Panc1 (cell line): ENCODE measurements at regions not wholly inside any gene's neighbourhood (a gene's known extent, or its start where the extent isn't known, plus 50 kb on each side); places are given as distances from the start of the nearest gene placed in this dataset.

Experiments
- ATAC-seq: fragments of 200-7000 bp; cut with Tn5 transposase; 2 replicates; pipeline ENCODE4 v1.9.1; 2020; ENCODE audit warnings: mild to moderate bottlenecking, moderate library complexity
- BruUV-seq: library from RNA; stranded (reverse); fragments of 400-500 nt; replicated peaks from 2 replicates; lab custom pipeline; 2021; lab: Mats Ljungman, UMichigan
- CTCF ChIA-PET: fragments of 300-600 bp; sonication (Branson Sonifier 250); formaldehyde crosslinking; loops from one replicate; lab custom pipeline; 2022; ENCODE audit warnings: antibody characterized with exemption; lab: Charles Lee
- POLR2A ChIA-PET: fragments of 300-600 bp; sonication (Branson Sonifier 250); formaldehyde crosslinking; loops from one replicate; lab custom pipeline; 2022; ENCODE audit warnings: antibody characterized with exemption; lab: Charles Lee
- DNase-seq: peaks from one replicate; pipeline ENCODE4 v3.0.0-alpha.2; 2010; ENCODE audit warnings: low read depth, low spot score
- H3K27ac ChIP-seq: 2 replicates; pipeline ENCODE4 v1.5.1; 2011; ENCODE audit warnings: mild to moderate bottlenecking, low read length, inconsistent platforms
- H3K27me3 ChIP-seq: fragments of 200-500 bp; sonication (Bioruptor generic); 2 replicates; pipeline ENCODE4 v1.6.0; 2014; ENCODE audit warnings: low read length, inconsistent platforms; ENCODE audit not compliant: control insufficient read depth, insufficient read depth
- H3K36me3 ChIP-seq: fragments of 200-500 bp; sonication (Bioruptor generic); 2 replicates; pipeline ENCODE4 v1.5.1; 2014; ENCODE audit warnings: inconsistent platforms, mild to moderate bottlenecking, low read length, moderate library complexity; ENCODE audit not compliant: control insufficient read depth, insufficient read depth
- H3K4me1 ChIP-seq: 2 replicates; pipeline ENCODE4 v1.5.1; 2011; ENCODE audit warnings: inconsistent platforms, mild to moderate bottlenecking, low read length, moderate library complexity; ENCODE audit not compliant: control insufficient read depth, insufficient read depth
- H3K4me3 ChIP-seq, 2 experiments: 2 replicates each; pipeline ENCODE4 v1.5.1; 2011 to 2012; ENCODE audit warnings: low read depth in 2 of 2, low read length in 2 of 2, mild to moderate bottlenecking in 2 of 2, inconsistent platforms in 1 of 2, moderate library complexity in 1 of 2
- H3K9me3 ChIP-seq: fragments of 200-500 bp; sonication (Bioruptor generic); 2 replicates; pipeline ENCODE4 v1.5.1; 2014; ENCODE audit warnings: low read depth, mild to moderate bottlenecking, inconsistent platforms, low read length, moderate library complexity; ENCODE audit not compliant: control insufficient read depth, insufficient read depth
- POLR2AphosphoS5 ChIP-seq: IDR thresholded peaks from 2 replicates; pipeline ENCODE4 v1.6.1; 2012; ENCODE audit warnings: mild to moderate bottlenecking, low read depth, low read length, moderate library complexity
- SIN3A ChIP-seq: IDR thresholded peaks from 2 replicates; pipeline ENCODE4 v1.6.1; 2012; ENCODE audit warnings: low read depth, mild to moderate bottlenecking, low read length, moderate library complexity, borderline replicate concordance; ENCODE audit not compliant: insufficient read depth
- TCF7L2 ChIP-seq: IDR thresholded peaks from 2 replicates; pipeline ENCODE4 v1.6.1; 2011; ENCODE audit warnings: mild to moderate bottlenecking, low read depth, low read length, inconsistent platforms
- in situ Hi-C: cut with HindIII; loops from 2 replicates; pipeline ENCODE4 v1.10.0; 2016; ENCODE audit warnings: low sequenced_read_pairs, low pct_unique_long_range_greater_than_20kb
- intact Hi-C: fragments of 100-400 bp; cut with micrococcal nuclease; formaldehyde crosslinking; loops from one replicate; pipeline ENCODE4 v1.10.0; 2022; ENCODE audit not compliant: unreplicated experiment
- TF ChIP-seq, protein P1 (sequence below): fragments of 450-650 bp; IDR thresholded peaks from 2 replicates; pipeline ENCODE4 v1.5.1; 2017; ENCODE audit warnings: mild to moderate bottlenecking
- TF ChIP-seq, protein P2 (sequence below), 2 experiments: IDR thresholded peaks; 2 replicates each; pipeline ENCODE4 v1.6.1; 2011 to 2012; ENCODE audit warnings: low read depth in 2 of 2, control low read depth in 1 of 2, low read length in 1 of 2, mild to moderate bottlenecking in 1 of 2, moderate library complexity in 1 of 2; ENCODE audit not compliant: insufficient read depth in 1 of 2

DNA sequence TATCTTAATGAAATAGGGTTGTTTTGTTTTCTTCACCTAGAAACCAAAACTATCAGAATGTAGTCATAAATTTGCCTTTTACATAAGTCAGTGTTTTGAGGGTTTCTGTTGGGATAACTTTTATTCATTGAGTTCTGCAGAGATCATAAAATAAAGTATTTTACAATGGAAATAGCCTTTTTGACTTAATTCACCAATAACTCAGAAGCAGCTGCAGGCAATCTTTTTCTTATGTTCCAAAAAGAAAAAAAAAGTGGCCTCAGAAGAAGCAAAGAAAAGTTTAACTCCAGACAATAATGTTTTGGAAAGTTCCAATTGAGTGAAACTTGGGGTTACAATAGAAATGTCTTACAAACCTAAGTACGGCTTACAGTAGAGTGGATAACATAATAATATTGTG, 491.7 kb upstream of the NRP1 start:
- no peaks in the 10 kb centered on the region for H3K4me1 ChIP-seq
- H3K36me3 ChIP-seq: no peaks in the 10 kb centered on the region
- no peak overlapping the region for H3K4me3 ChIP-seq
- CTCF ChIA-PET: no interaction called here
- ATAC-seq (no peak), DNase-seq (no peak)
- intact Hi-C loops (no loop called here), in situ Hi-C loops (no loop called here)
- no peak for TF ChIP-seq POLR2AphosphoS5
- TF ChIP-seq SIN3A: no peak
- TF ChIP-seq, protein P1, sequence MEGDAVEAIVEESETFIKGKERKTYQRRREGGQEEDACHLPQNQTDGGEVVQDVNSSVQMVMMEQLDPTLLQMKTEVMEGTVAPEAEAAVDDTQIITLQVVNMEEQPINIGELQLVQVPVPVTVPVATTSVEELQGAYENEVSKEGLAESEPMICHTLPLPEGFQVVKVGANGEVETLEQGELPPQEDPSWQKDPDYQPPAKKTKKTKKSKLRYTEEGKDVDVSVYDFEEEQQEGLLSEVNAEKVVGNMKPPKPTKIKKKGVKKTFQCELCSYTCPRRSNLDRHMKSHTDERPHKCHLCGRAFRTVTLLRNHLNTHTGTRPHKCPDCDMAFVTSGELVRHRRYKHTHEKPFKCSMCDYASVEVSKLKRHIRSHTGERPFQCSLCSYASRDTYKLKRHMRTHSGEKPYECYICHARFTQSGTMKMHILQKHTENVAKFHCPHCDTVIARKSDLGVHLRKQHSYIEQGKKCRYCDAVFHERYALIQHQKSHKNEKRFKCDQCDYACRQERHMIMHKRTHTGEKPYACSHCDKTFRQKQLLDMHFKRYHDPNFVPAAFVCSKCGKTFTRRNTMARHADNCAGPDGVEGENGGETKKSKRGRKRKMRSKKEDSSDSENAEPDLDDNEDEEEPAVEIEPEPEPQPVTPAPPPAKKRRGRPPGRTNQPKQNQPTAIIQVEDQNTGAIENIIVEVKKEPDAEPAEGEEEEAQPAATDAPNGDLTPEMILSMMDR: no peak
- TF ChIP-seq, protein P2, sequence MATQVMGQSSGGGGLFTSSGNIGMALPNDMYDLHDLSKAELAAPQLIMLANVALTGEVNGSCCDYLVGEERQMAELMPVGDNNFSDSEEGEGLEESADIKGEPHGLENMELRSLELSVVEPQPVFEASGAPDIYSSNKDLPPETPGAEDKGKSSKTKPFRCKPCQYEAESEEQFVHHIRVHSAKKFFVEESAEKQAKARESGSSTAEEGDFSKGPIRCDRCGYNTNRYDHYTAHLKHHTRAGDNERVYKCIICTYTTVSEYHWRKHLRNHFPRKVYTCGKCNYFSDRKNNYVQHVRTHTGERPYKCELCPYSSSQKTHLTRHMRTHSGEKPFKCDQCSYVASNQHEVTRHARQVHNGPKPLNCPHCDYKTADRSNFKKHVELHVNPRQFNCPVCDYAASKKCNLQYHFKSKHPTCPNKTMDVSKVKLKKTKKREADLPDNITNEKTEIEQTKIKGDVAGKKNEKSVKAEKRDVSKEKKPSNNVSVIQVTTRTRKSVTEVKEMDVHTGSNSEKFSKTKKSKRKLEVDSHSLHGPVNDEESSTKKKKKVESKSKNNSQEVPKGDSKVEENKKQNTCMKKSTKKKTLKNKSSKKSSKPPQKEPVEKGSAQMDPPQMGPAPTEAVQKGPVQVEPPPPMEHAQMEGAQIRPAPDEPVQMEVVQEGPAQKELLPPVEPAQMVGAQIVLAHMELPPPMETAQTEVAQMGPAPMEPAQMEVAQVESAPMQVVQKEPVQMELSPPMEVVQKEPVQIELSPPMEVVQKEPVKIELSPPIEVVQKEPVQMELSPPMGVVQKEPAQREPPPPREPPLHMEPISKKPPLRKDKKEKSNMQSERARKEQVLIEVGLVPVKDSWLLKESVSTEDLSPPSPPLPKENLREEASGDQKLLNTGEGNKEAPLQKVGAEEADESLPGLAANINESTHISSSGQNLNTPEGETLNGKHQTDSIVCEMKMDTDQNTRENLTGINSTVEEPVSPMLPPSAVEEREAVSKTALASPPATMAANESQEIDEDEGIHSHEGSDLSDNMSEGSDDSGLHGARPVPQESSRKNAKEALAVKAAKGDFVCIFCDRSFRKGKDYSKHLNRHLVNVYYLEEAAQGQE (IDR thresholded peaks at IDR 0.05; ENCODE audit: insufficient read depth in 1 of 2, low read depth in 2 of 2, low read length in 1 of 2): no peak
- TF ChIP-seq TCF7L2: no peak
- no peaks in the 10 kb centered on the region for H3K9me3 ChIP-seq
- H3K27ac ChIP-seq: no peak overlapping the region
- H3K27me3 ChIP-seq: peaks cover 2% of the 10 kb centered on the region; the same call in 1 of the 2 replicates
- BruUV-seq: no TSS peak
- POLR2A ChIA-PET: no interaction called here

DNA sequence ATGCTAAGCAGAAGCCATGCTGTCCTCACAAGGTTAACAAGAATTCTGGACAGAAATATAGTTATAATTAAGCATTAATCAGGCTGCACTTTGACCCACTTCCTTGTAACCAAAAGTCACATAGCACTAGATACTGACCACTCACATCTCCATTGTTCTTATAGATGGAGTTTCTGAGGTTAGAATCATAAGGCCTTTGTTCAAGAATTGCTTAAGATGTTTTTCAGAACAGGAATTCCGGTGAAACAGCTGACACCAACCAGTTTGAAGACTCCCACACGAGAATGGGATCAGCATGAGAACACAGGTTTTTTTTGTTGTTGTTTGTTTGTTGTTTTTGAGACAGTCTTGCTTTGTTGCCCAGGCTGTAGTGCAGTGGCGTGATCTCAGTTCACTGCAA, 488.3 kb upstream of the NRP1 start:
- ATAC-seq (no peak), DNase-seq (no peak)
- in situ Hi-C loops: no loop called here
- Histone ChIP-seq H3K4me3 (no peak overlapping the region), H3K27me3 (peaks cover 2% of the 10 kb centered on the region; the same call in 1 of the 2 replicates), H3K9me3 (no peaks in the 10 kb centered on the region), H3K36me3 (no peaks in the 10 kb centered on the region), H3K27ac (no peak overlapping the region), H3K4me1 (no peaks in the 10 kb centered on the region)
- intact Hi-C loops: no loop called here
- no TSS peak for BruUV-seq
- CTCF ChIA-PET: no interaction called here
- TF ChIP-seq POLR2AphosphoS5 (no peak), SIN3A (no peak), TCF7L2 (no peak)
- TF ChIP-seq, protein P2 (IDR thresholded peaks at IDR 0.05; ENCODE audit: insufficient read depth in 1 of 2, low read depth in 2 of 2, low read length in 1 of 2): no peak
- TF ChIP-seq, protein P1: no peak
- POLR2A ChIA-PET: no interaction called here
